Esophagus muscularis mucosa (tissue), 4 donors: ENCODE measurements at regions not wholly inside any gene's neighbourhood (a gene's known extent, or its start where the extent isn't known, plus 50 kb on each side); places are given as distances from the start of the nearest gene placed in this dataset.

ENCODE experiments used
- DNase-seq: peaks from one replicate; pipeline ENCODE4 v3.0.0-alpha.2; 2017; ENCODE audit errors: extremely low spot score
- H3K27ac ChIP-seq, 4 donors: fragments of 200-600 bp; sonication (generic); replicated peaks in 1 of 4; 1 replicate in 3 of 4; 2 replicates in 1 of 4; pipeline ENCODE4 v1.5.1; 2016 to 2019; ENCODE audit warnings: mild to moderate bottlenecking in 1 of 4
- H3K27me3 ChIP-seq, 4 donors: fragments of 200-600 bp; sonication (generic); one replicate each; pipeline versions ENCODE4 v1.5.1 to v1.6.0; 2016 to 2019
- H3K36me3 ChIP-seq, 4 donors: fragments of 200-600 bp; sonication (generic); one replicate each; pipeline ENCODE4 v1.5.1; 2016 to 2019
- H3K4me1 ChIP-seq, 4 donors: fragments of 200-600 bp; sonication (generic); one replicate each; pipeline ENCODE4 v1.5.1; 2016 to 2019
- H3K4me3 ChIP-seq, 4 donors: fragments of 200-600 bp; sonication (generic); 1 replicate in 2 of 4; 2 replicates in 2 of 4; pipeline ENCODE4 v1.5.1; 2016 to 2019; ENCODE audit warnings: mild to moderate bottlenecking in 4 of 4, moderate library complexity in 1 of 4
- H3K9me3 ChIP-seq, 4 donors: fragments of 200-600 bp; sonication (generic); 1 replicate in 3 of 4; 2 replicates in 1 of 4; pipeline ENCODE4 v1.5.1; 2016 to 2019
- EP300 ChIP-seq: sonication (generic); formaldehyde crosslinking; IDR thresholded peaks from one replicate; pipeline ENCODE4 v1.6.1; 2017; ENCODE audit warnings: antibody characterized with exemption
- POLR2A ChIP-seq: fragments of 450-650 bp; IDR thresholded peaks from one replicate; pipeline ENCODE4 v1.6.1; 2017; ENCODE audit warnings: antibody characterized with exemption, moderate library complexity, mild to moderate bottlenecking, low read depth
- POLR2AphosphoS5 ChIP-seq, 2 donors: sonication (generic); formaldehyde crosslinking; IDR thresholded peaks; one replicate each; pipeline ENCODE4 v1.6.1; 2017; ENCODE audit warnings: antibody characterized with exemption in 2 of 2
- WGBS: methylation state at CpG from one replicate; pipeline ENCODE4 v1.1.5; 2018; 5-methylcytosine and 5-hydroxymethylcytosine counted together
- intact Hi-C: fragments of 100-400 bp; cut with DNase I; formaldehyde crosslinking; loops from one replicate; pipeline ENCODE4 v1.15.1; 2023
- TF ChIP-seq, protein P1 (sequence below), 3 experiments: fragments of 200-600 bp in 2 of 3; fragments of 450-650 bp in 1 of 3; sonication (generic) in 2 of 3; IDR thresholded peaks; one replicate each; pipeline ENCODE4 v1.5.1; 2017 to 2019; ENCODE audit warnings: antibody characterized with exemption in 3 of 3, mild to moderate bottlenecking in 2 of 3, moderate library complexity in 1 of 3

DNA sequence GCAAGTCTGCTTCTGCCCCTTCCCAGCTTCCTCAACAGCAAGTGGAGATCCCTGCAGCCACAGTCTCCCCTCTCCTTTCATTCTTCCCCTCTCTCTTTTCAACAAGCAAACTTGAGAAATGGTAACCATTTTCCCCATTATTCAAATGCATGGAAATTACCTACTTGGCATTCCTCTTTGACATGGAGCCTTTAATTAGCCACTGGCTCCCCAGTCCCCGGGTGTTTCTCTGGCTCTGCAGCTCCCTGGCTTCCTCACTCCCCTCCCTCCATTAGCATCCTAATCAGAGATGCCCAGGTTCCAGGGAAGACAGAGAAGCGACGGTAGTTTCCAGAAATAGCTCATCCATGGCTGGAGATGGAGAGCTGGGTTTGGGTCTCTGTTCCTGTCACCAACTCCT lies 116.0 kb downstream of the CCT6B start:
- intact Hi-C loops = no loop called here
- TF ChIP-seq POLR2A (no peak), EP300 (no peak), POLR2AphosphoS5 (IDR thresholded peaks at IDR 0.05) (no peak)
- TF ChIP-seq, protein P1, sequence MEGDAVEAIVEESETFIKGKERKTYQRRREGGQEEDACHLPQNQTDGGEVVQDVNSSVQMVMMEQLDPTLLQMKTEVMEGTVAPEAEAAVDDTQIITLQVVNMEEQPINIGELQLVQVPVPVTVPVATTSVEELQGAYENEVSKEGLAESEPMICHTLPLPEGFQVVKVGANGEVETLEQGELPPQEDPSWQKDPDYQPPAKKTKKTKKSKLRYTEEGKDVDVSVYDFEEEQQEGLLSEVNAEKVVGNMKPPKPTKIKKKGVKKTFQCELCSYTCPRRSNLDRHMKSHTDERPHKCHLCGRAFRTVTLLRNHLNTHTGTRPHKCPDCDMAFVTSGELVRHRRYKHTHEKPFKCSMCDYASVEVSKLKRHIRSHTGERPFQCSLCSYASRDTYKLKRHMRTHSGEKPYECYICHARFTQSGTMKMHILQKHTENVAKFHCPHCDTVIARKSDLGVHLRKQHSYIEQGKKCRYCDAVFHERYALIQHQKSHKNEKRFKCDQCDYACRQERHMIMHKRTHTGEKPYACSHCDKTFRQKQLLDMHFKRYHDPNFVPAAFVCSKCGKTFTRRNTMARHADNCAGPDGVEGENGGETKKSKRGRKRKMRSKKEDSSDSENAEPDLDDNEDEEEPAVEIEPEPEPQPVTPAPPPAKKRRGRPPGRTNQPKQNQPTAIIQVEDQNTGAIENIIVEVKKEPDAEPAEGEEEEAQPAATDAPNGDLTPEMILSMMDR (IDR thresholded peaks at IDR 0.05) = no peak
- Histone ChIP-seq H3K4me1 (no peaks in the 10 kb centered on the region), H3K9me3 (no peaks in the 10 kb centered on the region), H3K4me3 (no peak overlapping the region), H3K27me3 (no peaks in the 10 kb centered on the region), H3K27ac (no peak overlapping the region), H3K36me3 (no peaks in the 10 kb centered on the region)
- WGBS = 53% methylated on average over 3 of the region's 3 CpGs
- DNase-seq = no peak

DNA sequence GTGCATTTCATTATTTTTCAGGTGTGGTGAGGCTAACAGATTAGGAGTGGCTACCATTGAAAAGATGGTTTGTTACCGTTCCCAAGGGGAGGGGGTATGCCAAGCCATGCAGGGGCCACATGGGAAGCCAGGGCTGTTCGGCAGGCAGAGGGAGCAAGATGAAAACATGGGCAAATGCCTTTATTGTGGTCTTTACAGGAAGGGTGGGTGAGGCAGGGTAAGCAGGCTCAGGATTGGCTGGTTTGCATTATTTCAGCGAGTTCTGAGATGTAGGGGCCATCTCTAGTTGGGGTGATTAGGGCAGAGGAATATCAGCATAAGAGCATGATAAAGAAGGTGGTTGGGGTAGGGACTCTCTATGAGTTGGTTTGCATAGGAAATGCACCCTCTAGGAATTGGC lies 117.6 kb downstream of the CCT6B start:
- Histone ChIP-seq H3K4me3 (no peak overlapping the region), H3K9me3 (no peaks in the 10 kb centered on the region), H3K36me3 (no peaks in the 10 kb centered on the region), H3K27ac (no peak overlapping the region), H3K27me3 (no peaks in the 10 kb centered on the region), H3K4me1 (no peaks in the 10 kb centered on the region)
- 63% methylated on average over 3 of the region's 3 CpGs for WGBS
- DNase-seq = no peak
- intact Hi-C loops = no loop called here
- TF ChIP-seq EP300 = no peak
- TF ChIP-seq, protein P1 (IDR thresholded peaks at IDR 0.05) = no peak
- TF ChIP-seq POLR2AphosphoS5 (IDR thresholded peaks at IDR 0.05) = no peak
- TF ChIP-seq POLR2A = no peak

DNA sequence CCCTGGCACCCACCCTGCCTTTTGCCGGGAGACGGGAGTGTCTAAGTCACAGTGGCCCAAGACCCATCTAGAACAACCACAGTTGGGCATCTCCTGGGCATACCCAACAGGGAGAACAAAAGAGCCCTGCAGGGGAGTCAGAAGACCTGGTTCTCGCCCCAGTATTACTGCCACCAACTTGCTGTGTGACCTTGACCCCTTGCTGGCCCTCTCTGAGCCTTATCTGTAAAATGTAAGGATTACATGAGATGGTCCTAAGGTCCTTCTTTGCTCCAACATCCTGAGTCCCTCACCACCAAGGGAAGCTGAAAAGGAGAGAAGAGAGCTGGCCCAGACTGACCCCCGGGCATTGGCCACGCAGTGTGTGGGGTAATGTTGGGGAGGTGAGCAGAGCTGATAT lies 119.0 kb downstream of the CCT6B start:
- DNase-seq = no peak
- no peak overlapping the region for H3K27ac ChIP-seq
- H3K27me3 ChIP-seq = no peaks in the 10 kb centered on the region
- no peak overlapping the region for H3K4me3 ChIP-seq
- WGBS = 88% methylated on average over 5 of the region's 5 CpGs
- H3K36me3 ChIP-seq = no peaks in the 10 kb centered on the region
- no peaks in the 10 kb centered on the region for H3K4me1 ChIP-seq
- TF ChIP-seq POLR2A = no peak
- TF ChIP-seq POLR2AphosphoS5 (IDR thresholded peaks at IDR 0.05) = no peak
- TF ChIP-seq EP300 = no peak
- TF ChIP-seq, protein P1 (IDR thresholded peaks at IDR 0.05) = no peak
- intact Hi-C loops = no loop called here
- H3K9me3 ChIP-seq = no peaks in the 10 kb centered on the region

DNA sequence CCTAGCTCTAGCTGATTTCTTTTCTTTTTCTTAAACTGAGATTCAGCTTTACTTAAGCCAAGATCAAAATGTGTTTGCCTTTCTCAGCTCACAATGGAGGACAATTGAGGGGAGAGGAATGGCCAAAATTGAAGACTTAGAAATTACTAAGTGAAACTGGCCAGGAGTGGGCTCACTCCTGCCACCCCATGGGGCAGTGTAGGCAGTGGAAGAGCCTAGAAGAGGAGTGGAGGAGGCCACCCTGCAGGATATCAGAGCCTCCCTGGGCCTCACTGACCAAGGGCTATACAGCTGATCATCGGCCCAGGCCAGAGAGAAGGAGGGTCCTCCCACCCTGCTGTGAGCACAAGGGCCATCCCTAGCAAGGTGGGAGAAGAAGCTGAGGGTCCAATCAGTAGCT lies 119.8 kb downstream of the CCT6B start:
- no peaks in the 10 kb centered on the region for H3K9me3 ChIP-seq
- H3K27ac ChIP-seq = no peak overlapping the region
- WGBS = 44% methylated on average over 1 of the region's 1 CpG
- no peak for DNase-seq
- no peak overlapping the region for H3K4me3 ChIP-seq
- TF ChIP-seq EP300 (no peak), POLR2A (no peak), POLR2AphosphoS5 (IDR thresholded peaks at IDR 0.05) (no peak)
- TF ChIP-seq, protein P1 (IDR thresholded peaks at IDR 0.05) = no peak
- intact Hi-C loops = no loop called here
- H3K27me3 ChIP-seq = no peaks in the 10 kb centered on the region
- no peaks in the 10 kb centered on the region for H3K4me1 ChIP-seq
- H3K36me3 ChIP-seq = no peaks in the 10 kb centered on the region

DNA sequence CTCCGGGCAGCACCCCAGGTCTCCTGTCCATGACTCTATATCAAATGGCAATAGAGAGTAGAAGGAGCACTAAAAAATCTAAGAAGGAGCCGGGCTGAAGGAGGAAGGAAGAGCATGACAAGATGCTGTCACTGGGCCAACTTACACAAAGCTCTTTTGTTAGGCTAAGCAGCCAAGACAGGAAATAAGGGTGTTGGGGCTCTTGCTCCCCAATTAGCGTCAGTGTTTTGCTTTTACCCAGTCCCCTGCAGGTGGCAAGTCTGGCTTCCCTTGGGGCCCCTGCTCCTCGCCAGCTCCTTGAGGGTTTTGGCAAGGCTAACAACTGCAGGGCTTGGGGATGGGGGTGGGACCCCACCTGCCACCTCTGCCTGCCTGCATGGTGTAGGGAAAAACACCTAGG lies 120.5 kb downstream of the CCT6B start:
- H3K9me3 ChIP-seq = no peaks in the 10 kb centered on the region
- no peak for DNase-seq
- no peaks in the 10 kb centered on the region for H3K27me3 ChIP-seq
- no peaks in the 10 kb centered on the region for H3K4me1 ChIP-seq
- H3K27ac ChIP-seq = no peak overlapping the region
- 43% methylated on average over 4 of the region's 4 CpGs for WGBS
- H3K36me3 ChIP-seq = no peaks in the 10 kb centered on the region
- intact Hi-C loops = no loop called here
- TF ChIP-seq POLR2A (no peak), EP300 (no peak), POLR2AphosphoS5 (IDR thresholded peaks at IDR 0.05) (no peak)
- TF ChIP-seq, protein P1 (IDR thresholded peaks at IDR 0.05) = no peak
- no peak overlapping the region for H3K4me3 ChIP-seq
